AG10803 (cell line): ENCODE measurements at regions not wholly inside any gene's neighbourhood (a gene's known extent, or its start where the extent isn't known, plus 50 kb on each side); places are given as distances from the start of the nearest gene placed in this dataset.
A peak's percentile ranks its signal among the peaks of the same experiment; 100 is the strongest.

Source experiments
- DNase-seq: peaks from one replicate; pipeline ENCODE4 v3.0.0; 2010; ENCODE audit warnings: low read depth
- H3K4me3 ChIP-seq: 2 replicates; pipeline ENCODE4 v1.5.1; 2011; ENCODE audit warnings: mild to moderate bottlenecking, low read length, control low read depth
- TF ChIP-seq, protein P1 (sequence below): conservative IDR thresholded peaks from 2 replicates; pipeline ENCODE4 v1.5.1; 2011; ENCODE audit warnings: mild to moderate bottlenecking, low read length, control low read depth, inconsistent platforms

- DNase-seq, result no peak
- H3K4me3 ChIP-seq, result no peak overlapping the region
- TF ChIP-seq, protein P1, sequence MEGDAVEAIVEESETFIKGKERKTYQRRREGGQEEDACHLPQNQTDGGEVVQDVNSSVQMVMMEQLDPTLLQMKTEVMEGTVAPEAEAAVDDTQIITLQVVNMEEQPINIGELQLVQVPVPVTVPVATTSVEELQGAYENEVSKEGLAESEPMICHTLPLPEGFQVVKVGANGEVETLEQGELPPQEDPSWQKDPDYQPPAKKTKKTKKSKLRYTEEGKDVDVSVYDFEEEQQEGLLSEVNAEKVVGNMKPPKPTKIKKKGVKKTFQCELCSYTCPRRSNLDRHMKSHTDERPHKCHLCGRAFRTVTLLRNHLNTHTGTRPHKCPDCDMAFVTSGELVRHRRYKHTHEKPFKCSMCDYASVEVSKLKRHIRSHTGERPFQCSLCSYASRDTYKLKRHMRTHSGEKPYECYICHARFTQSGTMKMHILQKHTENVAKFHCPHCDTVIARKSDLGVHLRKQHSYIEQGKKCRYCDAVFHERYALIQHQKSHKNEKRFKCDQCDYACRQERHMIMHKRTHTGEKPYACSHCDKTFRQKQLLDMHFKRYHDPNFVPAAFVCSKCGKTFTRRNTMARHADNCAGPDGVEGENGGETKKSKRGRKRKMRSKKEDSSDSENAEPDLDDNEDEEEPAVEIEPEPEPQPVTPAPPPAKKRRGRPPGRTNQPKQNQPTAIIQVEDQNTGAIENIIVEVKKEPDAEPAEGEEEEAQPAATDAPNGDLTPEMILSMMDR, result no peak
Observed at GRCh38 chr15:53210653-53211052, 420.5 kb upstream of the ONECUT1 start.

GRCh38 chr15:53209396-53210042, 419.4 kb upstream of the ONECUT1 start:
- TF ChIP-seq, protein P1, result no peak
- H3K4me3 ChIP-seq, result no peak overlapping the region
- no peak for DNase-seq

- no peak for DNase-seq
- no peak overlapping the region for H3K4me3 ChIP-seq
- TF ChIP-seq, protein P1, result no peak
Observed at GRCh38 chr15:53208751-53209150, 418.6 kb upstream of the ONECUT1 start.

DNA sequence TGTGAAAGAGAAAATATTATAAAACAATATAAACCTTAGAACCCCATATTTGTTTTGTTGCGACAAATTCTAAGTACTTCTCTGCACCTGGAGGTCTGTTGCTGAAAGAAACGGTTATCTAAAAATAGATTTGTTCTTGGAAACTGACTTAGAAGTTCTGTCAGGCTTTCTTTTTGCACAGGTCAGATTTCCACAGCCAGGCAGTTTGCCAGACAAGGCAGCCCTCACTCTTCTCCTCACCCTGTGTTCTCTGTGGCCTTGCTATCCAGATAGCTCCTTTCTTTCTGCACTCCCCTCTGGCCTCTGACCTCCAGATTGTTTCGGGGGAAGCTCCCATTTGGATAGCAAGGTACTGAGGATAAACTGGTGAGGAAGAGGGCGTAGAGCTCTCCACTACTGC, 413.3 kb upstream of the ONECUT1 start:
- TF ChIP-seq, protein P1, result no peak
- no peak overlapping the region for H3K4me3 ChIP-seq
- no peak for DNase-seq

- no peak overlapping the region for H3K4me3 ChIP-seq
- TF ChIP-seq, protein P1, result no peak
- DNase-seq, result no peak
Observed at GRCh38 chr15:53202876-53203275, 412.7 kb upstream of the ONECUT1 start.

- TF ChIP-seq, protein P1, result peak; percentile 75
- peak overlapping the region; percentile 17 for H3K4me3 ChIP-seq
- DNase-seq, result peak; percentile 42
Observed at GRCh38 chr15:53197426-53197839, 407.3 kb upstream of the ONECUT1 start.

- TF ChIP-seq, protein P1, result no peak
- H3K4me3 ChIP-seq, result no peak overlapping the region; the same call in 1 of the 2 replicates
- DNase-seq, result no peak
Observed at GRCh38 chr15:53196788-53197187, 406.7 kb upstream of the ONECUT1 start.
